Activated naive CD8-positive, alpha-beta T cell treated with anti-CD3 and anti-CD28 coated beads, Interleukin-2, amount 50 U/mL, for 24 hours (primary cell): ENCODE measurements at regions not wholly inside any gene's neighbourhood (a gene's known extent, or its start where the extent isn't known, plus 50 kb on each side); places are given as distances from the start of the nearest gene placed in this dataset.
"Not testable (repeated sequence)": the region's sequence is repeated elsewhere in the genome, so short reads cannot be mapped to it uniquely, and the experiment has no call there.

ENCODE experiments used
- ATAC-seq: fragments of 150-1000 bp; cut with Tn5 transposase; one replicate; pipeline ENCODE4 v1.10.0; 2021
- DNase-seq: peaks from one replicate; pipeline ENCODE4 v3.0.0; 2021
- H3K27ac Mint-ChIP-seq: one replicate; pipeline ENCODE4 v1.8.0; 2021; ENCODE audit warnings: mild to moderate bottlenecking, mixed read lengths
- H3K27me3 Mint-ChIP-seq: one replicate; pipeline ENCODE4 v1.8.0; 2021; ENCODE audit warnings: mixed read lengths
- H3K36me3 Mint-ChIP-seq: one replicate; pipeline ENCODE4 v1.8.0; 2021; ENCODE audit warnings: low read depth, mixed read lengths
- H3K4me1 Mint-ChIP-seq: one replicate; pipeline ENCODE4 v1.8.0; 2021; ENCODE audit warnings: mixed read lengths
- H3K4me3 Mint-ChIP-seq: one replicate; pipeline ENCODE4 v1.8.0; 2021; ENCODE audit warnings: mild to moderate bottlenecking, moderate library complexity, mixed read lengths
- H3K9me3 Mint-ChIP-seq: one replicate; pipeline ENCODE4 v1.8.0; 2021; ENCODE audit warnings: mixed read lengths

- Mint-ChIP-seq H3K9me3 (peaks cover 12% of the 10 kb centered on the region), H3K4me1 (no peaks in the 10 kb centered on the region), H3K4me3 (no peak overlapping the region), H3K27ac (no peak overlapping the region), H3K36me3 (no peaks in the 10 kb centered on the region), H3K27me3 (no peaks in the 10 kb centered on the region)
- DNase-seq (no peak), ATAC-seq (no peak)
These were observed 1907.5 kb upstream of the CDH9 start for GRCh38 chr5:28945859-28946258.

- ATAC-seq, H3K27me3 Mint-ChIP-seq, H3K36me3 Mint-ChIP-seq, DNase-seq, H3K4me3 Mint-ChIP-seq, H3K4me1 Mint-ChIP-seq, H3K27ac Mint-ChIP-seq: not testable (repeated sequence)
- peaks cover 16% of the 10 kb centered on the region for H3K9me3 Mint-ChIP-seq
These were observed 1891.0 kb upstream of the CDH9 start for GRCh38 chr5:28929366-28929765.

- not testable (repeated sequence) for H3K36me3 Mint-ChIP-seq, H3K4me1 Mint-ChIP-seq
- peaks cover 16% of the 10 kb centered on the region for H3K9me3 Mint-ChIP-seq
These were observed 1890.0 kb upstream of the CDH9 start for GRCh38 chr5:28928327-28928790.

GRCh38 chr5:28927559-28928326, 1889.4 kb upstream of the CDH9 start:
- no peaks in the 10 kb centered on the region for H3K36me3 Mint-ChIP-seq
- ATAC-seq (no peak), DNase-seq (no peak)
- H3K27ac Mint-ChIP-seq = no peak overlapping the region
- H3K4me3 Mint-ChIP-seq = no peak overlapping the region
- no peaks in the 10 kb centered on the region for H3K4me1 Mint-ChIP-seq
- peaks cover 16% of the 10 kb centered on the region for H3K9me3 Mint-ChIP-seq
- H3K27me3 Mint-ChIP-seq = no peaks in the 10 kb centered on the region

More at GRCh38 chr5:28928327-28928790, 1890.0 kb upstream of the CDH9 start:
- H3K4me3 Mint-ChIP-seq, ATAC-seq, H3K27ac Mint-ChIP-seq, DNase-seq, H3K27me3 Mint-ChIP-seq: not testable (repeated sequence)

GRCh38 chr5:28926422-28926821, 1888.0 kb upstream of the CDH9 start:
- ATAC-seq (no peak), DNase-seq (no peak)
- H3K27ac Mint-ChIP-seq = no peak overlapping the region
- H3K36me3 Mint-ChIP-seq = no peaks in the 10 kb centered on the region
- H3K9me3 Mint-ChIP-seq = peaks cover 19% of the 10 kb centered on the region
- no peaks in the 10 kb centered on the region for H3K27me3 Mint-ChIP-seq
- no peaks in the 10 kb centered on the region for H3K4me1 Mint-ChIP-seq
- H3K4me3 Mint-ChIP-seq = no peak overlapping the region

GRCh38 chr5:28917631-28918030, 1879.2 kb upstream of the CDH9 start:
- ATAC-seq (no peak), DNase-seq (no peak)
- H3K36me3 Mint-ChIP-seq = no peaks in the 10 kb centered on the region
- peaks cover 7% of the 10 kb centered on the region for H3K9me3 Mint-ChIP-seq
- H3K27me3 Mint-ChIP-seq = no peaks in the 10 kb centered on the region
- H3K4me3 Mint-ChIP-seq = no peak overlapping the region
- H3K4me1 Mint-ChIP-seq = no peaks in the 10 kb centered on the region
- no peak overlapping the region for H3K27ac Mint-ChIP-seq

- DNase-seq (no peak), ATAC-seq (no peak)
- H3K9me3 Mint-ChIP-seq = peaks cover 7% of the 10 kb centered on the region
- H3K4me1 Mint-ChIP-seq = no peaks in the 10 kb centered on the region
- no peak overlapping the region for H3K4me3 Mint-ChIP-seq
- no peaks in the 10 kb centered on the region for H3K27me3 Mint-ChIP-seq
- H3K36me3 Mint-ChIP-seq = no peaks in the 10 kb centered on the region
- H3K27ac Mint-ChIP-seq = no peak overlapping the region
These were observed 1875.9 kb upstream of the CDH9 start for GRCh38 chr5:28914297-28914696.

GRCh38 chr5:28903643-28904042, 1865.3 kb upstream of the CDH9 start:
- peaks cover 6% of the 10 kb centered on the region for H3K9me3 Mint-ChIP-seq
- no peaks in the 10 kb centered on the region for H3K4me1 Mint-ChIP-seq
- ATAC-seq (no peak), DNase-seq (no peak)
- H3K27me3 Mint-ChIP-seq = no peaks in the 10 kb centered on the region
- no peaks in the 10 kb centered on the region for H3K36me3 Mint-ChIP-seq
- H3K27ac Mint-ChIP-seq = no peak overlapping the region
- H3K4me3 Mint-ChIP-seq = no peak overlapping the region

GRCh38 chr5:28896949-28897348, 1858.6 kb upstream of the CDH9 start:
- H3K4me1 Mint-ChIP-seq = no peaks in the 10 kb centered on the region
- H3K36me3 Mint-ChIP-seq = no peaks in the 10 kb centered on the region
- no peaks in the 10 kb centered on the region for H3K27me3 Mint-ChIP-seq
- no peak overlapping the region for H3K27ac Mint-ChIP-seq
- DNase-seq (no peak), ATAC-seq (no peak)
- no peak overlapping the region for H3K4me3 Mint-ChIP-seq
- peaks cover 16% of the 10 kb centered on the region for H3K9me3 Mint-ChIP-seq

- DNase-seq (no peak), ATAC-seq (no peak)
- Mint-ChIP-seq H3K27me3 (no peaks in the 10 kb centered on the region), H3K4me1 (no peaks in the 10 kb centered on the region), H3K27ac (no peak overlapping the region), H3K36me3 (no peaks in the 10 kb centered on the region), H3K4me3 (no peak overlapping the region), H3K9me3 (peaks cover 24% of the 10 kb centered on the region)
These were observed 1842.5 kb upstream of the CDH9 start for GRCh38 chr5:28880936-28881335.

GRCh38 chr5:28877050-28877449, 1838.7 kb upstream of the CDH9 start:
- no peak for ATAC-seq
- Mint-ChIP-seq H3K9me3 (peaks cover 23% of the 10 kb centered on the region), H3K4me3 (no peak overlapping the region), H3K36me3 (no peaks in the 10 kb centered on the region), H3K27me3 (no peaks in the 10 kb centered on the region), H3K4me1 (no peaks in the 10 kb centered on the region), H3K27ac (no peak overlapping the region)
- DNase-seq = no peak

- ATAC-seq (no peak), DNase-seq (no peak)
- Mint-ChIP-seq H3K27ac (no peak overlapping the region), H3K36me3 (no peaks in the 10 kb centered on the region), H3K27me3 (no peaks in the 10 kb centered on the region), H3K4me1 (no peaks in the 10 kb centered on the region), H3K9me3 (peaks cover 8% of the 10 kb centered on the region), H3K4me3 (no peak overlapping the region)
These were observed 1825.6 kb upstream of the CDH9 start for GRCh38 chr5:28864006-28864405.

- no peaks in the 10 kb centered on the region for H3K4me1 Mint-ChIP-seq
- H3K27me3 Mint-ChIP-seq = no peaks in the 10 kb centered on the region
- H3K36me3 Mint-ChIP-seq = no peaks in the 10 kb centered on the region
- DNase-seq (no peak), ATAC-seq (no peak)
- H3K4me3 Mint-ChIP-seq = no peak overlapping the region
- H3K27ac Mint-ChIP-seq = no peak overlapping the region
- H3K9me3 Mint-ChIP-seq = peaks cover 8% of the 10 kb centered on the region
These were observed 1824.4 kb upstream of the CDH9 start for GRCh38 chr5:28862860-28863196.

GRCh38 chr5:28862137-28862859, 1823.9 kb upstream of the CDH9 start:
- Mint-ChIP-seq H3K4me1 (no peaks in the 10 kb centered on the region), H3K36me3 (no peaks in the 10 kb centered on the region), H3K27ac (no peak overlapping the region), H3K27me3 (no peaks in the 10 kb centered on the region), H3K9me3 (peaks cover 8% of the 10 kb centered on the region), H3K4me3 (no peak overlapping the region)
- ATAC-seq = no peak
- DNase-seq = no peak

- Mint-ChIP-seq H3K27me3 (no peaks in the 10 kb centered on the region), H3K4me1 (no peaks in the 10 kb centered on the region), H3K4me3 (no peak overlapping the region), H3K27ac (no peak overlapping the region), H3K36me3 (no peaks in the 10 kb centered on the region), H3K9me3 (peaks cover 25% of the 10 kb centered on the region)
- DNase-seq (no peak), ATAC-seq (no peak)
These were observed 1817.2 kb upstream of the CDH9 start for GRCh38 chr5:28855626-28856025.
